Right atrium auricular region (tissue), 2 donors: ENCODE measurements at regions not wholly inside any gene's neighbourhood (a gene's known extent, or its start where the extent isn't known, plus 50 kb on each side); places are given as distances from the start of the nearest gene placed in this dataset.

Source experiments
- DNase-seq: peaks from one replicate; pipeline ENCODE4 v3.0.0-alpha.2; 2019; ENCODE audit warnings: low spot score
- H3K27ac ChIP-seq, 2 donors: fragments of 200-600 bp; sonication (generic); 1 replicate in 1 of 2; 2 replicates in 1 of 2; pipeline ENCODE4 v1.5.1; 2016 to 2019
- H3K27me3 ChIP-seq, 2 donors: fragments of 200-600 bp; sonication (generic); one replicate each; pipeline versions ENCODE4 v1.5.1 to v1.6.0; 2017 to 2019
- H3K36me3 ChIP-seq: fragments of 200-600 bp; sonication (generic); one replicate; pipeline ENCODE4 v1.5.1; 2016
- H3K4me1 ChIP-seq, 2 donors: fragments of 200-600 bp; sonication (generic); one replicate each; pipeline versions ENCODE4 v1.5.1 to v1.6.0; 2017 to 2019
- H3K4me3 ChIP-seq, 2 donors: fragments of 200-600 bp; sonication (generic); 1 replicate in 1 of 2; 2 replicates in 1 of 2; pipeline ENCODE4 v1.5.1; 2017 to 2019; ENCODE audit warnings: mild to moderate bottlenecking in 1 of 2, moderate library complexity in 1 of 2
- H3K9me3 ChIP-seq, 2 donors: fragments of 200-600 bp; sonication (generic); one replicate each; pipeline ENCODE4 v1.5.1; 2019
- CTCF ChIP-seq, 2 donors: fragments of 200-600 bp; sonication (generic); IDR thresholded peaks; one replicate each; pipeline ENCODE4 v1.5.1; 2019; ENCODE audit warnings: antibody characterized with exemption in 2 of 2

GRCh38 chr7:96397936-96398598, 76.2 kb upstream of the SLC25A13 start:
- Histone ChIP-seq H3K27ac (no peak overlapping the region), H3K4me1 (no peaks in the 10 kb centered on the region), H3K4me3 (no peak overlapping the region), H3K36me3 (no peaks in the 10 kb centered on the region), H3K27me3 (no peaks in the 10 kb centered on the region), H3K9me3 (no peaks in the 10 kb centered on the region)
- no peak for TF ChIP-seq CTCF (IDR thresholded peaks at IDR 0.05)
- DNase-seq: no peak

DNA sequence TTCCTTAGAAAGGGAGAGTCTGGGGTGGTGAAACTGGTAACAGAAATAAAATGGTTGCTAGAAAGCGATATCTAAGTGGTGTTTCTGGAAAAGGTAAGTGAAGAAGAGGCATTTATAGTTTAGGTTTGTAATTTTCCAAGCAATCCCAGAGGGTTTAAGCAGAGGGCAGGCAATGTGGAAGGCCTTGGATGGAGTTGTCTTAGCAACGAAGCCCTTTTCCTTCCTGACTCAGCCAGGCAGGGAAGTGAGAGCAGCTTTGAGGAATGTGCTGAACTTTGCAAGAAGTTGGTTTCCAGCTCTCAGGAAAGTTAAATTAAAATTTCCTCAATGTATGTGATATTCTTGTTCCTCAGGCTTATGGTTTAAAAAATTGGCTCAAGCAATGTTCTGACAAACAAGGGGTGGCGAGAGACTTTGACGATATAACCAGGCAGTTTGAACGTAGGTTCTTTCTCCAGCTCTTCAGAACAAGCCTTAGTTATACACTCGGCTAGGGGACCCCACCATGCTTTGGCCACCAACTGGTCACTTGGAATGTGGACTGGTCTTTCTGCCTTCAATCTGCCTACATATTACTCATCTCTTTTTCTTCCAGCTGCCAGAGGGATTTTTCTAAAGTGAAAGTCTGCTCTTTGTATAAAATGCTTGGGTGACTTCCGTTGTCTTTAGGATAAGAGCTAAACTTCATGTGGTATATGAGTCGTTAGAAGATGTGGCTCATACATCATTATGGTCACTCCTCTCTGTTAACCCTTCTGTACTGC, 66.9 kb upstream of the SLC25A13 start:
- TF ChIP-seq CTCF (IDR thresholded peaks at IDR 0.05): no peak
- peak; percentile 69 for DNase-seq
- H3K27me3 ChIP-seq: no peaks in the 10 kb centered on the region
- H3K4me3 ChIP-seq: no peak overlapping the region
- H3K27ac ChIP-seq: peak overlapping the region; percentile 67 to 70
- no peaks in the 10 kb centered on the region for H3K9me3 ChIP-seq
- no peaks in the 10 kb centered on the region for H3K36me3 ChIP-seq
- H3K4me1 ChIP-seq: no peaks in the 10 kb centered on the region

GRCh38 chr7:96388166-96388565, 66.3 kb upstream of the SLC25A13 start:
- no peak for TF ChIP-seq CTCF (IDR thresholded peaks at IDR 0.05)
- Histone ChIP-seq H3K27ac (peak overlapping the region; percentile 30 to 70), H3K9me3 (no peaks in the 10 kb centered on the region), H3K4me3 (no peak overlapping the region), H3K36me3 (no peaks in the 10 kb centered on the region), H3K4me1 (no peaks in the 10 kb centered on the region), H3K27me3 (no peaks in the 10 kb centered on the region)
- no peak for DNase-seq

DNA sequence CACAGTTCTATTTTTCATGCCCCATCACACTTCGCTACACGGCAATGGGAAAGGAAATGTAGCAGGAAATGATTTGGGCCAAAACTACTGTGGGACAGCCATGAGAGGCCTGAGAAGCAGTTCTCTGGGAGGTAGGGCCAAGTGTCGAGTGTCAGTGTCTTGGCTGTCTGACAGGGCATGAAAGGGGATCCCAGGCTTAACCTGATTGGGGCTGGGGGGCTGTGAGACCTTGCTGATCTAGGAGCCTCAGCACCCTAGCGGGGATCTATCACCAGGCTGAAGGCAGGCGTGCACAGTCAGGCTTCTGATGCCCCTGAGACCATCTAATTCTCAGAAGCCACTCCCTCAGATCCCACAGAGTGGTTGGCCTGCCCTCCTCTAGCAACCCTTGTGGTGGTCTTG, 58.2 kb upstream of the SLC25A13 start:
- H3K36me3 ChIP-seq: no peaks in the 10 kb centered on the region
- no peaks in the 10 kb centered on the region for H3K27me3 ChIP-seq
- H3K27ac ChIP-seq: no peak overlapping the region
- no peak for TF ChIP-seq CTCF (IDR thresholded peaks at IDR 0.05)
- no peaks in the 10 kb centered on the region for H3K4me1 ChIP-seq
- H3K4me3 ChIP-seq: no peak overlapping the region
- H3K9me3 ChIP-seq: no peaks in the 10 kb centered on the region
- DNase-seq: no peak

GRCh38 chr7:96377399-96377798, 55.5 kb upstream of the SLC25A13 start:
- H3K27me3 ChIP-seq: no peaks in the 10 kb centered on the region
- no peak overlapping the region for H3K4me3 ChIP-seq
- H3K27ac ChIP-seq: no peak overlapping the region
- no peak for DNase-seq
- H3K9me3 ChIP-seq: no peaks in the 10 kb centered on the region
- no peaks in the 10 kb centered on the region for H3K4me1 ChIP-seq
- no peaks in the 10 kb centered on the region for H3K36me3 ChIP-seq
- TF ChIP-seq CTCF (IDR thresholded peaks at IDR 0.05): no peak
